Activated naive CD8-positive, alpha-beta T cell treated with anti-CD3 and anti-CD28 coated beads, Interleukin-2, amount 10 ng/mL, durations not matched to agents 7 days and 5 days (primary cell): ENCODE measurements at regions not wholly inside any gene's neighbourhood (a gene's known extent, or its start where the extent isn't known, plus 50 kb on each side); places are given as distances from the start of the nearest gene placed in this dataset.

Source experiments
- ATAC-seq: fragments of 150-1000 bp; cut with Tn5 transposase; one replicate; pipeline ENCODE4 v1.10.0; 2021; ENCODE audit warnings: low read depth, moderate library complexity
- POLR2A ChIA-PET: fragments of 350-600 bp; sonication (Branson Sonifier 250); formaldehyde crosslinking; loops from one replicate; lab custom pipeline; 2021; ENCODE audit warnings: antibody characterized with exemption; lab: Charles Lee
- DNase-seq: peaks from one replicate; pipeline ENCODE4 v3.0.0; 2021
- H3K27ac Mint-ChIP-seq: one replicate; pipeline ENCODE4 v1.8.0; 2022; ENCODE audit warnings: mild to moderate bottlenecking, mixed read lengths
- H3K27me3 Mint-ChIP-seq: one replicate; pipeline ENCODE4 v1.8.0; 2022; ENCODE audit warnings: mild to moderate bottlenecking, moderate library complexity, mixed read lengths
- H3K36me3 Mint-ChIP-seq: one replicate; pipeline ENCODE4 v1.8.0; 2021; ENCODE audit warnings: mild to moderate bottlenecking, mixed read lengths
- H3K4me1 Mint-ChIP-seq: one replicate; pipeline ENCODE4 v1.8.0; 2021; ENCODE audit warnings: mixed read lengths
- H3K4me3 Mint-ChIP-seq: one replicate; pipeline ENCODE4 v1.8.0; 2022; ENCODE audit warnings: mild to moderate bottlenecking, moderate library complexity, mixed read lengths
- H3K9me3 Mint-ChIP-seq: one replicate; pipeline ENCODE4 v1.8.0; 2021; ENCODE audit warnings: mixed read lengths

DNA sequence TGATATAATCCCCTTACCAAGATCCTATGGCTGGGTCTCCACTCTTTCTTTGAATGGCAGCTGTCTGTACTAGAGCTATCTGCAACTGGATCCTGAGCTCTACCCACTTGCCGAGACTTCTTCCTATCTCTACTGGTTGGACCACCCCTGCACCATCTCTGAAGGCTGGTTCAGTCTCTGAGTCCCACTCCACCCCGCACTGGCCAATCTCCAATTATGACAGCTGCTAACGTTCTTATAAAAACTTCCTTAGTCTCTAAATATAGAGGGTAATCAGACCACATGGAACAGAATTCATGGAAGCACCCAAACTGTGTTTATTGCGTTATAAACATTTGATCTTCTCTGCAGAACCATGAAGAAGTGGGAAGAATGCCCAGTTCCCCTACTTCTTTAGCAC is 186.6 kb upstream of the EEA1 start:
- no peaks in the 10 kb centered on the region for H3K9me3 Mint-ChIP-seq
- no peak for DNase-seq
- peaks cover 12% of the 10 kb centered on the region for H3K27me3 Mint-ChIP-seq
- no peak overlapping the region for H3K4me3 Mint-ChIP-seq
- H3K4me1 Mint-ChIP-seq, result no peaks in the 10 kb centered on the region
- POLR2A ChIA-PET, result no interaction called here
- no peaks in the 10 kb centered on the region for H3K36me3 Mint-ChIP-seq
- H3K27ac Mint-ChIP-seq, result no peak overlapping the region
- ATAC-seq, result no peak

GRCh38 chr12:93116632-93117031 is 187.5 kb upstream of the EEA1 start:
- Mint-ChIP-seq H3K4me3 (no peak overlapping the region), H3K4me1 (no peaks in the 10 kb centered on the region), H3K36me3 (no peaks in the 10 kb centered on the region), H3K27ac (no peak overlapping the region), H3K27me3 (peaks cover 12% of the 10 kb centered on the region), H3K9me3 (no peaks in the 10 kb centered on the region)
- no peak for ATAC-seq
- POLR2A ChIA-PET, result no interaction called here
- no peak for DNase-seq

DNA sequence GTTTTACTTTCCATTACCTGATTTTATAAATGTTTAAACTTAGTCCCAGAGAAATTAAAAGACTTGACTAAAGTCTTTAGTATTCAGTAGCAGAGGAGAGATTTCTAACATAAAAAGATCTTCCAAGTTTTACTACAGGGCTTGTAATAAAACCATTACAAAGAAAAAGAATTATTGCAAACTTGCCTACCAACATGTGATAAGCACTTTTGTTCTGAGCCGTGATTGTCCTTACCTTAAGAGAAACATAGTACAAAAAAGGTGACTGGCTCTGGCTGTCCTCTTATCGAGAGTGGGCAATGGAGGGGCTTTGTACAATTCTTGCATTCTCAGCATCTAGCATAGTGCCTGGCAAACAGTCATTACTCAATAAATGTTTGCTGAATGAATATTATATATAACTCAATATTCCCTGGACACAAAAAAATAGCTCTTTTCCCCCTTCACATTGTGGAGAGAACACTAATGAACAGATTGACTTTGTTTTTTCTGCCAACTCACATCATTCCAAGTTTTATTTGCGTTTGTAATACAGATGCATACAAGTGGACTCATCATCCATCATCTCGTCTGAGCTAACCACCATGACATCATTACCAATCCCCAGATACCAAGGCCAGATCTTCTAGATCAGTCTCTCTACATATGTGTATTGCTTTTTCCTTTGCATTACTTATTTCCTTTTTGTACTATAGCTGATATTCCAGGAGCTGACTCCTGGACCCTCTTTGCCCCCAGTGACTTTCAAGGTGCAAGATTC is 192.8 kb upstream of the EEA1 start:
- Mint-ChIP-seq H3K36me3 (no peaks in the 10 kb centered on the region), H3K4me1 (no peaks in the 10 kb centered on the region), H3K4me3 (no peak overlapping the region), H3K9me3 (no peaks in the 10 kb centered on the region), H3K27ac (no peak overlapping the region), H3K27me3 (peaks cover 8% of the 10 kb centered on the region)
- POLR2A ChIA-PET, result interaction anchor here (0.6 kb wide), 1 partner anchor 396 kb away, joined by 3 read pairs; no protein-coding TSS in a partner anchor
- DNase-seq (no peak), ATAC-seq (no peak)

DNA sequence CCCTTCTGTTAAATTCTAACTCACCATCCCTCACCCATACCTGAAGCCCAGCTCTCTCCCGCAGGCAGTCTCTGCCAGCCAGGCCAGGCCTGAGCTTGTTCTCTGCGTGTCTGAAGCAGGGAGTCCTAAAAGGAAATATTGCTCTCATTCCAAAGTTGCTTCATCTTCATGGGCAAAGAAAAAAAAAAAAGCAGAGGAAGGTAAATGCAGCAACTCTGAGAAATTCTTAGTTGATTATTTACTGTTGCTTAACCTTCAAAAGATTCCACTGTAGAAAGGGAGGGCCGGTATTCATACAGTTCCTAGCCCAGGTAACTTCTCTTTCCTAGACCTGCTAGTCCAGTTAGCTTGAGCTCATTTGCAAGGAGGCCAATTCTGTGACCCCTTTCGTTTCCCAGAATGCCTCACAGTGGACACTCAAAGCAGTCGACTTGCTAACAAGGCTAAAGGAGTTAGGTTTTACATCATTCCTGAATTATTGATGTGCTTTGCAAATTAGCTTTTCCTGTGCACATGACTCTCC is 193.5 kb upstream of the EEA1 start:
- Mint-ChIP-seq H3K4me3 (no peak overlapping the region), H3K27me3 (peaks cover 8% of the 10 kb centered on the region), H3K36me3 (no peaks in the 10 kb centered on the region), H3K27ac (no peak overlapping the region), H3K4me1 (no peaks in the 10 kb centered on the region), H3K9me3 (no peaks in the 10 kb centered on the region)
- no peak for ATAC-seq
- POLR2A ChIA-PET, result interaction anchor here (0.6 kb wide), 1 partner anchor 396 kb away, joined by 3 read pairs; no protein-coding TSS in a partner anchor
- DNase-seq, result no peak

DNA sequence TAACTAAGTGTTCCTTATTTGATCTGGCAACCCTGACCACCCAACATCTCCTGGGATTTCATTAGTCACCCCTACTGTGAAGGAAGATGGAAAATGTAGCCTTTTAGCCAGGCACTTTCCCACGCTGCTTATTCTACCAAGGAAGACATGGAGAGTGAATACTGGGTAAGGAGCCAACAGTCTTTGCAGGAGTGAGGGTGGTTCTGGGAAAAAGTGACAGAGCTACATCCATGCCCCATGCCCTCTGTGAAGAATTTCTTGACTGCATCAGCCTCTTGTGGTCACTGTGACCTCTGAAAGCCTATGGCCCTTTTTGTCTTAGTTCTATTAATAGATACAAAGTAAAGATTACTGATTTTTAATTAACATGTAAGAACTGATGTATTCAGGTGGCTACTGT is 196.0 kb upstream of the EEA1 start:
- no peaks in the 10 kb centered on the region for H3K9me3 Mint-ChIP-seq
- H3K27me3 Mint-ChIP-seq, result no peaks in the 10 kb centered on the region
- no peak for DNase-seq
- POLR2A ChIA-PET, result no interaction called here
- ATAC-seq, result no peak
- H3K27ac Mint-ChIP-seq, result no peak overlapping the region
- no peak overlapping the region for H3K4me3 Mint-ChIP-seq
- H3K36me3 Mint-ChIP-seq, result no peaks in the 10 kb centered on the region
- no peaks in the 10 kb centered on the region for H3K4me1 Mint-ChIP-seq

- no peak for DNase-seq
- POLR2A ChIA-PET, result no interaction called here
- ATAC-seq, result no peak
Observed at GRCh38 chr12:93126069-93126474, 197.0 kb upstream of the EEA1 start.

GRCh38 chr12:93127107-93127560 is 198.0 kb upstream of the EEA1 start:
- Mint-ChIP-seq H3K4me1 (no peaks in the 10 kb centered on the region), H3K9me3 (no peaks in the 10 kb centered on the region), H3K4me3 (no peak overlapping the region), H3K27ac (no peak overlapping the region), H3K36me3 (no peaks in the 10 kb centered on the region), H3K27me3 (no peaks in the 10 kb centered on the region)
- ATAC-seq, result no peak
- POLR2A ChIA-PET, result no interaction called here
- no peak for DNase-seq

More at GRCh38 chr12:93126069-93126474, 197.0 kb upstream of the EEA1 start:
- Mint-ChIP-seq H3K27ac (no peak overlapping the region), H3K4me3 (no peak overlapping the region), H3K9me3 (no peaks in the 10 kb centered on the region), H3K27me3 (no peaks in the 10 kb centered on the region), H3K4me1 (no peaks in the 10 kb centered on the region), H3K36me3 (no peaks in the 10 kb centered on the region)

GRCh38 chr12:93127582-93128331 is 198.7 kb upstream of the EEA1 start:
- H3K36me3 Mint-ChIP-seq, result no peaks in the 10 kb centered on the region
- DNase-seq (no peak), ATAC-seq (no peak)
- H3K27me3 Mint-ChIP-seq, result no peaks in the 10 kb centered on the region
- H3K4me3 Mint-ChIP-seq, result no peak overlapping the region
- no peaks in the 10 kb centered on the region for H3K9me3 Mint-ChIP-seq
- H3K4me1 Mint-ChIP-seq, result no peaks in the 10 kb centered on the region
- no peak overlapping the region for H3K27ac Mint-ChIP-seq
- POLR2A ChIA-PET, result no interaction called here

GRCh38 chr12:93128332-93128707 is 199.2 kb upstream of the EEA1 start:
- H3K27me3 Mint-ChIP-seq, result no peaks in the 10 kb centered on the region
- no peak for ATAC-seq
- DNase-seq, result no peak
- no peak overlapping the region for H3K4me3 Mint-ChIP-seq
- H3K9me3 Mint-ChIP-seq, result no peaks in the 10 kb centered on the region
- no peaks in the 10 kb centered on the region for H3K36me3 Mint-ChIP-seq
- no peak overlapping the region for H3K27ac Mint-ChIP-seq
- POLR2A ChIA-PET, result no interaction called here
- no peaks in the 10 kb centered on the region for H3K4me1 Mint-ChIP-seq

DNA sequence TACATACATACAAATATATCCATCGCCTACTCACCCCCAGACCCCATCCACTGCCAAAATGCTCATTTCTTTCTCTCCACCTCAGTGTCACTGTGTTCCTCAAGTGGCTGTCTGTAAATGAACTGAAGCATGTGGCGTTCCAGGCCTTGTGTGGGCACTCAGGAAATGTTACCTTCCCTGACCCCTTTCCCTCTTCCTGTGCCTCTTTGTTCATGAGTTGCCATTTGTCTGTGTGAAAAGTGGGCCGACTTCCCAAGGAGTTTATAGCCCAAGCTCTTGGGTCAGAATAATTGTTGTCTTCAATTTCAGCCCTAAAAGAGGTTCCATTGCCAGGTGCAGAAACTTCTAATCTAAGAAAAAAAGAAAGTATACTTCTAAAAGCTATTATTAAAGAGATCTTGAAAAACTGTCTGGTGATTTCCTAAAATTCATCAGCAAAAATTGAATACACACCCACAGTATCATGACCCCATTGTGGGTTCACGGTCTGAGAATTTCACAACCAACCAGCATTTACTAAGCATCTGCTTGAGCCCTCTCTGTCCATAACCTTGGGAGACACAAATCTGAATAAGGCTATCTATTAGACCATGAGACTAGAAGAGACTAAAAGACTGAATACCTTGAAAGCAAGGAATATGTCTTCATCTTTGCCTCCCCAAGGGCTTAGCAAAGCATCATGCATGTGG is 201.4 kb upstream of the EEA1 start:
- DNase-seq, result no peak
- POLR2A ChIA-PET, result no interaction called here
- Mint-ChIP-seq H3K4me3 (no peak overlapping the region), H3K4me1 (peaks cover 6% of the 10 kb centered on the region), H3K36me3 (no peaks in the 10 kb centered on the region), H3K27me3 (no peaks in the 10 kb centered on the region), H3K27ac (no peak overlapping the region), H3K9me3 (no peaks in the 10 kb centered on the region)
- no peak for ATAC-seq

DNA sequence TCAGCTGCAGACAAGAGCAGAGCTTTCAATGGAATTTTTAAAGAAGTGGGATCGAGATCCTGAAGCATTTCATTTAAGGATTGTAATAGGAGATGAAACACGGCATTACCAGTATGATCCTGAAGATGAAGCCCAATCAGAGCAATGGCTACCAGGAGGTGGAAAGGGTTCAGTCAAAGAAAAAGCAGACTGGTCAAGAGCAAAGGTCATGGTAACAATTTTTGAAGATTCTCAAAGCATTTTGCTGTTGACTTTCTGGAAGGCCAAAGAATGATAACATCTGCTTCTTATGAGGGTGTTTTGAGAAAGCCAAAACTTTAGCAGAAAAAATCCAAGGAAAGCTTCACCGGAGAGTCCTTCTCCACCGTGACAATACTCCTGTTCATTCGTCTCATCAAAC is 204.3 kb upstream of the EEA1 start:
- H3K4me1 Mint-ChIP-seq, result peaks cover 15% of the 10 kb centered on the region
- no peak overlapping the region for H3K4me3 Mint-ChIP-seq
- DNase-seq, result no peak

GRCh38 chr12:93134175-93134890 is 205.2 kb upstream of the EEA1 start:
- Mint-ChIP-seq H3K4me3 (no peak overlapping the region), H3K4me1 (peaks cover 15% of the 10 kb centered on the region), H3K27ac (no peak overlapping the region), H3K27me3 (no peaks in the 10 kb centered on the region), H3K36me3 (peaks cover 3% of the 10 kb centered on the region), H3K9me3 (no peaks in the 10 kb centered on the region)
- ATAC-seq (no peak), DNase-seq (no peak)
- POLR2A ChIA-PET, result no interaction called here

More for the DNA sequence above, 204.3 kb upstream of the EEA1 start:
- peaks cover 3% of the 10 kb centered on the region for H3K36me3 Mint-ChIP-seq
- POLR2A ChIA-PET, result no interaction called here
- H3K27me3 Mint-ChIP-seq, result no peaks in the 10 kb centered on the region
- H3K9me3 Mint-ChIP-seq, result no peaks in the 10 kb centered on the region
- ATAC-seq, result no peak
- H3K27ac Mint-ChIP-seq, result no peak overlapping the region

DNA sequence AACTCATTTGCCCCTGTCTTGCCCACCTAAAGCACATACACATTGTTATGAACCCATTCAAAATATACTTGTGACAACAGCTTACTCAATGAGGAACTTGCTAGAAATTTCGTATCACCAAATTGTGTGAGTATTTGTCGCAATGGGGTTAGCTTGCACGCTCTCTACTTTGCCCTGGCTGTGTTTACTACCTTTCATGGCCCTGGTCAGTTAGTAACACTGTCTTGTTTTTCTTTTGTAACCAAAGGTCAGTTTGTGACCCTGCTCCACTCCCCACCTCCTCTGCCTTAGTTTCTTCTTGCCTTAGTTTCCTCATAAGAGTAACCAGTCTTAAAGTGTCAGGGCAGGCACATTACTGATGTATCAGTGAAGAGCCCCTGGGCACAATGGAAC is 205.8 kb upstream of the EEA1 start:
- Mint-ChIP-seq H3K27me3 (no peaks in the 10 kb centered on the region), H3K27ac (peak overlapping the region; percentile 84), H3K4me3 (no peak overlapping the region), H3K4me1 (peaks cover 15% of the 10 kb centered on the region), H3K9me3 (no peaks in the 10 kb centered on the region), H3K36me3 (peaks cover 3% of the 10 kb centered on the region)
- POLR2A ChIA-PET, result no interaction called here
- no peak for ATAC-seq
- DNase-seq, result no peak
